ENCODE measurements at regions not wholly inside any gene's neighbourhood (a gene's known extent, or its start where the extent isn't known, plus 50 kb on each side); places are given as distances from the start of the nearest gene placed in this dataset.

DNA sequence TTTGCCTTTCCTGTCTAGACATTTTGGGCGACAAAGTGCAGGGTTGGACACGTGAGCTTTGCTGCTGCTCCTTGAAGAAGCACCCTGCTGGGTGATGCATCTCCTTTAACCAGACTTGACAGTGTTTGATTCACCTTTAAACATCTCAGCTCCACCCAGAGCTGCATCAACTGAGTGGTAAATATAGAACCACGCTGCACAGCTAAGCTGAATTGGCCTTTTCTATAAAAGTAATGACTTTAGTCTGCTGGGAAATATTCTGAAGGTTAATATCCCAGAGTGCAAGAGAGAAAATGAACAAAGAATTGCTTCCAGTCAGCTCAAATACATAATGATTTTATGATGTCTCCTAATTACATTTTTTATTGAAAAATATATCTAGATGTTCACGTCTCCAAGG lies 264.3 kb upstream of the ADCY2 start:
- ChIA-PET POLR2A (ENCODE audit: unreplicated experiment) (no interaction called here), CTCF (no interaction called here)
- Histone ChIP-seq H3K79me1 (ENCODE audit: low read depth in 1 of 2, low read length in 2 of 2) (no peaks in the 10 kb centered on the region), H2BK120ac (ENCODE audit: low read depth, low read length) (no peak overlapping the region), H3K56ac (ENCODE audit: extremely low read depth, insufficient read depth, low read length) (no peak overlapping the region), H2BK5ac (ENCODE audit: low read depth, low read length, poor library complexity, severe bottlenecking) (no peak overlapping the region), H4K8ac (ENCODE audit: low read depth in 2 of 2, low read length in 2 of 2) (no peak overlapping the region), H2AK5ac (ENCODE audit: low read depth, low read length) (no peak overlapping the region), H4K91ac (ENCODE audit: insufficient read depth, low read depth, low read length) (no peak overlapping the region), H3K14ac (replicated peaks; ENCODE audit: low read depth, low read length) (no peak overlapping the region), H3K18ac (ENCODE audit: low read depth, low read length) (no peak overlapping the region), H4K20me1 (ENCODE audit: insufficient read depth, low read length) (no peaks in the 10 kb centered on the region), H3K27ac (ENCODE audit: insufficient read depth, low read length) (no peak overlapping the region), H3K23ac (ENCODE audit: low read depth, low read length) (no peak overlapping the region), H3K4me1 (ENCODE audit: control insufficient read depth, insufficient read depth, low read length) (no peaks in the 10 kb centered on the region), H2BK20ac (ENCODE audit: low read depth, low read length) (no peak overlapping the region), H3K4ac (ENCODE audit: low read depth, low read length) (no peak overlapping the region), H3K9me1 (ENCODE audit: insufficient read depth, low read length) (no peaks in the 10 kb centered on the region), H3K27me3 (ENCODE audit: control insufficient read depth, insufficient read depth, low read length) (no peaks in the 10 kb centered on the region), H3K4me2 (ENCODE audit: low read depth, low read length) (no peak overlapping the region), H3K4me3 (ENCODE audit: insufficient read depth, low read depth, low read length) (no peak overlapping the region), H2AK9ac (replicated peaks; ENCODE audit: low read depth, low read length, poor library complexity) (no peak overlapping the region), H2BK15ac (ENCODE audit: low read depth, low read length) (no peak overlapping the region), H3K36me3 (ENCODE audit: control insufficient read depth, insufficient read depth, low read length) (no peaks in the 10 kb centered on the region), H2AFZ (replicated peaks; ENCODE audit: low read length, poor library complexity) (no peak overlapping the region), H3K9ac (ENCODE audit: low read depth, low read length) (no peak overlapping the region), H3K9me3 (ENCODE audit: control insufficient read depth, insufficient read depth, low read length) (peaks cover 4% of the 10 kb centered on the region), H4K5ac (ENCODE audit: low read depth, low read length) (no peak overlapping the region)
- ATAC-seq (ENCODE audit: low read depth) (no peak), DNase-seq (no peak)
- TF ChIP-seq RCOR1 (IDR thresholded peaks at IDR 0.05; ENCODE audit: insufficient replicate concordance, low read length) (no peak), MXI1 (IDR thresholded peaks at IDR 0.05; ENCODE audit: borderline replicate concordance, low read depth, low read length) (no peak), RAD21 (IDR thresholded peaks at IDR 0.05; ENCODE audit: low read length) (no peak), CEBPB (IDR thresholded peaks at IDR 0.05; ENCODE audit: low read depth, low read length) (no peak), NFE2L2 (IDR thresholded peaks at IDR 0.05; ENCODE audit: low read depth, low read length) (no peak), SMC3 (IDR thresholded peaks at IDR 0.05; ENCODE audit: low read depth, low read length) (no peak), MAZ (IDR thresholded peaks at IDR 0.05; ENCODE audit: borderline replicate concordance, low read depth, low read length) (no peak), POLR2A (IDR thresholded peaks at IDR 0.05; ENCODE audit: low read depth, low read length) (no peak), MAFK (IDR thresholded peaks at IDR 0.05; ENCODE audit: low read depth, low read length) (no peak), RFX5 (IDR thresholded peaks at IDR 0.05; ENCODE audit: low read depth, low read length) (no peak), ELK1 (IDR thresholded peaks at IDR 0.05; ENCODE audit: borderline replicate concordance, low read depth, low read length) (no peak)
- TF ChIP-seq, protein P1, sequence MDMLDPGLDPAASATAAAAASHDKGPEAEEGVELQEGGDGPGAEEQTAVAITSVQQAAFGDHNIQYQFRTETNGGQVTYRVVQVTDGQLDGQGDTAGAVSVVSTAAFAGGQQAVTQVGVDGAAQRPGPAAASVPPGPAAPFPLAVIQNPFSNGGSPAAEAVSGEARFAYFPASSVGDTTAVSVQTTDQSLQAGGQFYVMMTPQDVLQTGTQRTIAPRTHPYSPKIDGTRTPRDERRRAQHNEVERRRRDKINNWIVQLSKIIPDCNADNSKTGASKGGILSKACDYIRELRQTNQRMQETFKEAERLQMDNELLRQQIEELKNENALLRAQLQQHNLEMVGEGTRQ (IDR thresholded peaks at IDR 0.05; ENCODE audit: low read depth, low read length), result no peak
- TF ChIP-seq, protein P2, sequence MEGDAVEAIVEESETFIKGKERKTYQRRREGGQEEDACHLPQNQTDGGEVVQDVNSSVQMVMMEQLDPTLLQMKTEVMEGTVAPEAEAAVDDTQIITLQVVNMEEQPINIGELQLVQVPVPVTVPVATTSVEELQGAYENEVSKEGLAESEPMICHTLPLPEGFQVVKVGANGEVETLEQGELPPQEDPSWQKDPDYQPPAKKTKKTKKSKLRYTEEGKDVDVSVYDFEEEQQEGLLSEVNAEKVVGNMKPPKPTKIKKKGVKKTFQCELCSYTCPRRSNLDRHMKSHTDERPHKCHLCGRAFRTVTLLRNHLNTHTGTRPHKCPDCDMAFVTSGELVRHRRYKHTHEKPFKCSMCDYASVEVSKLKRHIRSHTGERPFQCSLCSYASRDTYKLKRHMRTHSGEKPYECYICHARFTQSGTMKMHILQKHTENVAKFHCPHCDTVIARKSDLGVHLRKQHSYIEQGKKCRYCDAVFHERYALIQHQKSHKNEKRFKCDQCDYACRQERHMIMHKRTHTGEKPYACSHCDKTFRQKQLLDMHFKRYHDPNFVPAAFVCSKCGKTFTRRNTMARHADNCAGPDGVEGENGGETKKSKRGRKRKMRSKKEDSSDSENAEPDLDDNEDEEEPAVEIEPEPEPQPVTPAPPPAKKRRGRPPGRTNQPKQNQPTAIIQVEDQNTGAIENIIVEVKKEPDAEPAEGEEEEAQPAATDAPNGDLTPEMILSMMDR (conservative IDR thresholded peaks at IDR 0.05; ENCODE audit: low read depth, low read length), result no peak
- dilution Hi-C loops (cut with HindIII; ENCODE audit: low sequenced_read_pairs, unreplicated experiment) (no loop called here), in situ Hi-C loops (cut with MboI; ENCODE audit: low sequenced_read_pairs) (no loop called here), intact Hi-C loops (cut with micrococcal nuclease) (no loop called here)
- 29% methylated on average over 2 of the region's 4 CpGs; no CpG with 5 or more reads in 1 of the 2 experiments for WGBS, 2 experiments (ENCODE audit: extremely low coverage in 2 of 2, insufficient read length in 1 of 2)
- no TSS peak for BruUV-seq (replicated peaks)

All from IMR-90 (cell line).